ENCODE measurements at regions not wholly inside any gene's neighbourhood (a gene's known extent, or its start where the extent isn't known, plus 50 kb on each side); places are given as distances from the start of the nearest gene placed in this dataset.

- TF ChIP-seq MGA (IDR thresholded peaks at IDR 0.05) = 0 out of 2 replicates have a peak, but pooled peaks have one; percentile 29
- no peak for TF ChIP-seq ZNF551 (CRISPR knock-in tag; IDR thresholded peaks at IDR 0.05)
- no peak for TF ChIP-seq CSDE1 (IDR thresholded peaks at IDR 0.05)
- no peak for TF ChIP-seq HNRNPL (IDR thresholded peaks at IDR 0.05; ENCODE audit: low read depth, low read length)
- no peak for TF ChIP-seq TRIM25 (IDR thresholded peaks at IDR 0.05; ENCODE audit: borderline replicate concordance)
- TF ChIP-seq ZNF584 (CRISPR knock-in tag; IDR thresholded peaks at IDR 0.05; ENCODE audit: low read depth) = no peak
- no peak for TF ChIP-seq FOXJ3 (CRISPR knock-in tag; IDR thresholded peaks at IDR 0.05)
- TF ChIP-seq TCF3 (CRISPR knock-in tag; IDR thresholded peaks at IDR 0.05) = peak; percentile 40; the same call in 1 of the 2 replicates
- TF ChIP-seq NFIC (IDR thresholded peaks at IDR 0.05) = peak; percentile 78
- TF ChIP-seq ZNF512 (tag; IDR thresholded peaks at IDR 0.05) = no peak
- no peak for TF ChIP-seq ZNF57 (CRISPR knock-in tag; IDR thresholded peaks at IDR 0.05)
- TF ChIP-seq DPF2 (IDR thresholded peaks at IDR 0.05) = peak; percentile 48; the same call in 1 of the 2 replicates
- no peak for TF ChIP-seq RB1 (IDR thresholded peaks at IDR 0.05; ENCODE audit: low read depth)
- no peak for TF ChIP-seq GABPB1 (CRISPR knock-in tag; IDR thresholded peaks at IDR 0.05)
- no peak for TF ChIP-seq MIER1 (IDR thresholded peaks at IDR 0.05; ENCODE audit: low read depth)
Measured at GRCh38 chr2:156219491-156220100, 112.9 kb downstream of the NR4A2 start (continued).

Measured in K562 (cell line).